Aorta (tissue), 5 donors: ENCODE measurements at regions not wholly inside any gene's neighbourhood (a gene's known extent, or its start where the extent isn't known, plus 50 kb on each side); places are given as distances from the start of the nearest gene placed in this dataset.

Experiments
- ATAC-seq: fragments of 200-7000 bp; cut with Tn5 transposase; one replicate; pipeline ENCODE4 v1.9.1; 2022; ENCODE audit warnings: moderate library complexity; ENCODE audit not compliant: low FRiP score
- DNase-seq, 2 donors: peaks; one replicate each; pipeline ENCODE4 v3.0.0-alpha.2; 2020
- H3K27ac ChIP-seq, 2 donors: one replicate each; pipeline ENCODE4 v1.5.1; 2013; ENCODE audit warnings: low read length in 2 of 2, mild to moderate bottlenecking in 2 of 2, moderate library complexity in 2 of 2, control low read depth in 1 of 2, inconsistent platforms in 1 of 2, low read depth in 1 of 2
- H3K27me3 ChIP-seq, 2 donors: one replicate each; pipeline ENCODE4 v1.6.1; 2013; ENCODE audit warnings: control low read depth in 1 of 2, low read length in 1 of 2, mild to moderate bottlenecking in 1 of 2, moderate library complexity in 1 of 2; ENCODE audit not compliant: insufficient read depth in 2 of 2, control insufficient read depth in 1 of 2
- H3K36me3 ChIP-seq, 2 donors: one replicate each; pipeline ENCODE4 v1.6.1; 2013; ENCODE audit warnings: control low read depth in 1 of 2, low read length in 1 of 2, mild to moderate bottlenecking in 1 of 2; ENCODE audit not compliant: insufficient read depth in 2 of 2, control insufficient read depth in 1 of 2
- H3K4me1 ChIP-seq, 2 donors: one replicate each; pipeline ENCODE4 v1.6.1; 2013; ENCODE audit warnings: low read length in 2 of 2, control low read depth in 1 of 2, mild to moderate bottlenecking in 1 of 2, moderate library complexity in 1 of 2; ENCODE audit not compliant: insufficient read depth in 2 of 2, control insufficient read depth in 1 of 2
- H3K4me3 ChIP-seq, 2 donors: one replicate each; pipeline ENCODE4 v1.5.1; 2013; ENCODE audit warnings: low read length in 2 of 2, control low read depth in 1 of 2, mild to moderate bottlenecking in 1 of 2
- H3K9me3 ChIP-seq: one replicate; pipeline ENCODE4 v1.6.1; 2013; ENCODE audit warnings: mild to moderate bottlenecking, low read length; ENCODE audit not compliant: control insufficient read depth
- WGBS, 2 donors: extraction: QIAGEN DNeasy Blood & Tissue Kit; methylation state at CpG; one replicate each; pipeline ENCODE4 v1.1.7; 2013; 5-methylcytosine and 5-hydroxymethylcytosine counted together
- intact Hi-C, 2 donors: fragments of 100-400 bp; cut with DNase I; formaldehyde crosslinking; loops; one replicate each; pipeline versions ENCODE4 v1.14.2 to v1.15.0; 2022
- donor health status: healthy with polysubstance abuse.
- donor health status: Bipolar disorder and iron deficiency.
- donor health status: DM: no; HTN: no; CAD: no.
- donor health status: DM: no; HTN: no; CAD: no.
- donor health status: DM: yes; HTN: yes; CAD: no.

GRCh38 chr2:78710632-78711375 lies 314.7 kb upstream of the REG3G start:
- 73 to 90% methylated on average over 1 of the region's 1 CpG for WGBS, 2 donors
- no peak overlapping the region for H3K27ac ChIP-seq
- ATAC-seq (no peak), DNase-seq (no peak)
- H3K4me1 ChIP-seq, result no peaks in the 10 kb centered on the region
- H3K27me3 ChIP-seq, result no peaks in the 10 kb centered on the region
- intact Hi-C loops, result no loop called here
- no peaks in the 10 kb centered on the region for H3K36me3 ChIP-seq
- H3K4me3 ChIP-seq, result no peak overlapping the region
- H3K9me3 ChIP-seq, result no peaks in the 10 kb centered on the region

- 77 to 85% methylated on average over 3 of the region's 3 CpGs for WGBS, 2 donors
- H3K27me3 ChIP-seq, result no peaks in the 10 kb centered on the region
- intact Hi-C loops, result no loop called here
- no peaks in the 10 kb centered on the region for H3K36me3 ChIP-seq
- DNase-seq (no peak), ATAC-seq (no peak)
- no peak overlapping the region for H3K27ac ChIP-seq
- no peak overlapping the region for H3K4me3 ChIP-seq
- H3K9me3 ChIP-seq, result no peaks in the 10 kb centered on the region
- no peaks in the 10 kb centered on the region for H3K4me1 ChIP-seq
These were observed 310.2 kb upstream of the REG3G start for GRCh38 chr2:78715293-78715692.

DNA sequence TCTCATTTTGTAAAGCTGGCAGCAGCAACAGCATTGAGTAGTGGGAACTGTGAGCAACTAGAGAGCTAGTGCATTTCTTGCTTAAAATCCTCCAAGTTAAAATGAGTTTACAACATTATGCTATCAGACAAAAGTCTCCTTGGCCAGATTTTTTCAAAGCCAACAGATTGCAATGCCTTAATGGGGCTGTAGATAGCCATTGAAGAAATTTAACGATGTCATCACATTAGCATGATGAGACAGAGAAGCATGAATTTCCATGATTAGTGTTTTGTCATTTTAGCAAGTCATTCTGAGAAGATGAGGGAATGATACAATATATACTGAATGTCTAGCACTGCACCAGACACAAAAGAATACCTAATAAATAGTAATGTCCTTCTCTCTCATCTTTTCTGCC lies 307.5 kb upstream of the REG3G start:
- DNase-seq (no peak), ATAC-seq (no peak)
- no peak overlapping the region for H3K27ac ChIP-seq
- intact Hi-C loops, result no loop called here
- no peaks in the 10 kb centered on the region for H3K27me3 ChIP-seq
- H3K9me3 ChIP-seq, result no peaks in the 10 kb centered on the region
- no peaks in the 10 kb centered on the region for H3K4me1 ChIP-seq
- WGBS, 2 donors, result 63 to 77% methylated on average over 1 of the region's 1 CpG
- H3K36me3 ChIP-seq, result no peaks in the 10 kb centered on the region
- no peak overlapping the region for H3K4me3 ChIP-seq

DNA sequence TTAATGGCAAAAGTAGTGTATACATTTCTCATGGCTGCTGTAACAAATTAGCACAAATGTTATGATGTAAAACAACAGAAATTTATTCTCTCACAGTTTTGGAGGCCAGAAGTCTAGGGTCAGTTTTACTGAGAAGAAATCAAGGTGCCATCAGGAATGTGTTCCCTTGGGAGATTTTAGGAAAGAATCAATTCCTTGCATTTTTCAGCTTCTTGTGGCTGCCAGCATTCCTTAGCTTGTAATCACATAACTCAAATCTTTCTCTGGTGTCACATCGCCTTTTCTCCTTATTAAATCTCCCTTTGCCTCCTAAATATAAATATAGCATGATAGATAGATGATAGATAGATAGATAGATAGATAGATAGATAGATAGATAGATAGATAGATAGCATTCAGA lies 307.0 kb upstream of the REG3G start:
- DNase-seq (no peak), ATAC-seq (no peak)
- Histone ChIP-seq H3K9me3 (no peaks in the 10 kb centered on the region), H3K27me3 (no peaks in the 10 kb centered on the region), H3K4me1 (no peaks in the 10 kb centered on the region), H3K27ac (no peak overlapping the region), H3K4me3 (no peak overlapping the region), H3K36me3 (no peaks in the 10 kb centered on the region)
- intact Hi-C loops, result no loop called here
- 24 to 32% methylated on average over 1 of the region's 1 CpG for WGBS, 2 donors

DNA sequence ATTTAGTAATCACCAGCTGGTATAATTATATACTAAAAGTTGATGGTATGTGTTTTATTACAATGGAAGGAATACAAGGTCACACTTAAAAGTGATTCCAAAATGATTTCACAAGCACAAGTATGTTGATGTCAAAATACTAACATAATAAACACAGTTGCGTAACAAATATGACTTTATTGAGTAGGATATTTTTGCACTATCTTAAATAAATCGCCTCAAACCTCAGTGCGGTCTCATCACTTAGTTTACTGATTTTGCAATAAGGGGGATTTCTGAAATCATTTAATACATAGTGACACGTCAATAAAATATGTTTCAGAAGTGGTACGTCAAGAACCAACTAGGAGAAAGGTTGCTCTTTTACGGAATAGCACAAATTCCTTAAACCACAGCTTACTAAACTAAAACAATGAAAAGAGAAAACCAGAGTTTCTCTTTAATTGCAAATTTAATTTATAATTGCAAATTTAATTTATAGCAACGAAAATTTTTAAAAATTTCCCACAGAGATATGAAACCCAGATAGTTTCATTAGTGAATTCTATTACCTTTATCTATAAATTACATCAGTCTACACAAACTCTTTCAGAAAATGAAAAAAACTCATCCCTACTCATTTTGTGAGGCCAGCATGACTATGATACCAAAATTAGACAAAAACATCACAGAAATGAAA lies 304.0 kb upstream of the REG3G start:
- ATAC-seq, result no peak
- WGBS, 2 donors, result 81 to 88% methylated on average over 7 of the region's 7 CpGs

DNA sequence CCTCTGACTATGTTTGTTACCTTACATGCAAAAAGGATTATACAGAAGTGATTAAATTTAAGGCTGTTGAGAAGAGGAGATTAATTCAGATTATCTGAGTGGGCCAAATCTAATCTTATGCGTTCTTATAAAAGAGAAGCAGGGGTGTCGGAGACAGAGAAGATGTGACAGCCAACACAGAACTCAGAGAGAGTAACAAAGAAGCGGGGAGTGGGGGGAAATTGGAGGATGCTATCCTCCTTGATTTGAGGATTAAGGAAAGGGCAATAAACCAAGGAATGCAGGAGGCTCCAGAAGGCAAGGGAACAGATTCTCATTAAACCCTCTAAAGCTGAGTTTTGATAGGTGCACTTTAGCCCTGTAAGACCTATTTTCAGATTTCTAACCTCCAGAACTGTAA lies 291.3 kb upstream of the REG3G start:
- ATAC-seq (no peak), DNase-seq (no peak)
- no peak overlapping the region for H3K27ac ChIP-seq
- no peaks in the 10 kb centered on the region for H3K4me1 ChIP-seq
- no peaks in the 10 kb centered on the region for H3K27me3 ChIP-seq
- H3K9me3 ChIP-seq, result no peaks in the 10 kb centered on the region
- intact Hi-C loops, result no loop called here
- 81 to 87% methylated on average over 3 of the region's 3 CpGs for WGBS, 2 donors
- no peak overlapping the region for H3K4me3 ChIP-seq
- no peaks in the 10 kb centered on the region for H3K36me3 ChIP-seq

More for the DNA sequence above, 304.0 kb upstream of the REG3G start:
- no peaks in the 10 kb centered on the region for H3K9me3 ChIP-seq
- no peak overlapping the region for H3K27ac ChIP-seq
- no peaks in the 10 kb centered on the region for H3K4me1 ChIP-seq
- H3K36me3 ChIP-seq, result no peaks in the 10 kb centered on the region
- no peak for DNase-seq
- no peak overlapping the region for H3K4me3 ChIP-seq
- intact Hi-C loops, result no loop called here
- no peaks in the 10 kb centered on the region for H3K27me3 ChIP-seq

DNA sequence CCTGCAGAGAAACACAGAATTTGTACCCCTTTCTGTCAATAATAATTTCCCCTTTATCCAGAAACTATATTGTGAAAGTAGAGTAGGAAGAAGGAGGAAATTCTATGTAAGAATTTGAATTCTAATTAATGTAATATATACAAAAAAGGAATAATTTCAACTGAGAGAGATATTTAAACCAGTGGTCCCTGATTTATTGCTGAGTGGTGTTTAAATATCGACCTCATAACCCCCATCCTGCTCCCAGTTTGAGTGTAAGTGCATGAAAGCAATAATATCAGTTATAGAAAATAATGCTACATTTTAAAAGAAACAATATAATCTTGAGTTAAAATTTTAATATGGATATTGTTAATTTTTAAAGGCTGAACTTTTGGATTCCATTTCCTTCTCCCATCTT lies 286.2 kb upstream of the REG3G start:
- no peaks in the 10 kb centered on the region for H3K9me3 ChIP-seq
- no peaks in the 10 kb centered on the region for H3K4me1 ChIP-seq
- DNase-seq, result no peak
- no peak overlapping the region for H3K27ac ChIP-seq
- H3K27me3 ChIP-seq, result no peaks in the 10 kb centered on the region
- 71 to 78% methylated on average over 1 of the region's 1 CpG for WGBS, 2 donors
- H3K4me3 ChIP-seq, result no peak overlapping the region
- ATAC-seq, result no peak
- H3K36me3 ChIP-seq, result no peaks in the 10 kb centered on the region
- intact Hi-C loops, result no loop called here

DNA sequence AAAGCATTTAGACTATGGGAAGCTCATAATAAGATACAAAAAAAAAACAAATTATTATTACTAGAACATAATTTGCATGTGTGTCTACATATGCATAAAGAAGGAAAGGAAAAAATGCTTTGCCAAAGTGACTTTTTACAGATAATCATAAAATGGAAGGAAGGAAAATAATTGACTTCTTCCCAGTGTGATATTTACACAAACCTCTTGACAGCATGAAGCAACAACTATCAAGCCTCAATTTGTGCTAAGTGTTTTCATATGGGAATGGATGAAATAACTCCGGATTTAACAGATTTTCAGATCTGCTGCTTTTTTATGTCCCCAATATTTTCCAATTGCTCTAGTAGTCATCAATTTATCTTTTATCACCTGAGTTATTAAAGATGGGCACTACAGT lies 275.9 kb upstream of the REG3G start:
- Histone ChIP-seq H3K4me1 (no peaks in the 10 kb centered on the region), H3K27me3 (no peaks in the 10 kb centered on the region), H3K27ac (no peak overlapping the region), H3K4me3 (no peak overlapping the region), H3K36me3 (no peaks in the 10 kb centered on the region), H3K9me3 (no peaks in the 10 kb centered on the region)
- intact Hi-C loops, result no loop called here
- WGBS, 2 donors, result 1 to 32% methylated on average over 1 of the region's 1 CpG
- no peak for ATAC-seq
- no peak for DNase-seq

DNA sequence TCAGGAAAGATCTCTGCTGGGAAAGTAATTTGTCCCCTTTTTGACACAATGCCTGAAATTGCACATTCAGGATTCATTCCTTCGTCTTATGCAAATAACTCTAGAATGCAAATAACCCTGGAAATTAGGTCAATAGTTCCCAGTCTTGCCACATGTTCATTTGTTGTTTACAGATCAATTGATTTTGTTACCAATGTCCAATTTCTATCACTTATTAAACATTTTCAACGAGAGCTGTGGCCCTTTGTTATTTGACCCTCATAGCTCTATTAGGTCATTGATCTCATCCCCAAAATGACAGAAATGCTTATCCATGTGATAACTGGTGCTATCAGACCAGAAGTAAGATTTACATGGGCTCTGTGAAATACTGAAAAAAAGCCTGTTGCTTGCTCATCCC lies 275.3 kb upstream of the REG3G start:
- ATAC-seq (no peak), DNase-seq (no peak)
- 39 to 54% methylated on average over 2 of the region's 2 CpGs for WGBS, 2 donors
- intact Hi-C loops, result no loop called here
- H3K4me3 ChIP-seq, result no peak overlapping the region
- no peaks in the 10 kb centered on the region for H3K27me3 ChIP-seq
- H3K4me1 ChIP-seq, result no peaks in the 10 kb centered on the region
- H3K9me3 ChIP-seq, result no peaks in the 10 kb centered on the region
- H3K36me3 ChIP-seq, result no peaks in the 10 kb centered on the region
- H3K27ac ChIP-seq, result no peak overlapping the region
